ENCODE measurements at regions not wholly inside any gene's neighbourhood (a gene's known extent, or its start where the extent isn't known, plus 50 kb on each side); places are given as distances from the start of the nearest gene placed in this dataset.

DNA sequence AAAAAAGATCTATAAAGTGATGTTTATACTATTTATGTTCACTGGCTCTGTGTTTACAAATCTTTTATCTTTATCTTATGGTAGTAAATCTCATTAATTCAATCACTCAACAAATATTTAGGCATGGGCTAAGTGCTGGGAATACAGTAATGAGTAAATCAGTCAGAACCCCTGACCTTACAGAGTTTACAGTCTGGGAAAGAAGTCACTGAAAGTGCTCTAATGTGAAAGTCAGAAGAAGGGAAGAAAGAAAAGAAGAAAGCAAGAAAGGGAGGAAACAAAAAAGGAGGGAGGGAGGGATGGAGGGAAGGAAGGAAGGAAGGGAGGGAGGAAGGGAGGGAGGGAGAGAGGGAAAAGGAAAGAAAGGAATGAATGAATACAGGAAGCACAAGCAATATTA, 96.8 kb upstream of the SOX2 start:
- TF ChIP-seq EP300 (IDR thresholded peaks at IDR 0.05; ENCODE audit: borderline replicate concordance) (no peak), EGR1 (IDR thresholded peaks at IDR 0.05) (no peak), RAD21 (IDR thresholded peaks at IDR 0.05; ENCODE audit: low read depth) (no peak), TEAD4 (IDR thresholded peaks at IDR 0.05) (no peak), CEBPB (IDR thresholded peaks at IDR 0.05) (no peak), CREB1 (IDR thresholded peaks at IDR 0.05; ENCODE audit: low read depth) (no peak)
- TF ChIP-seq, protein P1, sequence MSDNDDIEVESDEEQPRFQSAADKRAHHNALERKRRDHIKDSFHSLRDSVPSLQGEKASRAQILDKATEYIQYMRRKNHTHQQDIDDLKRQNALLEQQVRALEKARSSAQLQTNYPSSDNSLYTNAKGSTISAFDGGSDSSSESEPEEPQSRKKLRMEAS (IDR thresholded peaks at IDR 0.05) = no peak
